ENCODE measurements at regions not wholly inside any gene's neighbourhood (a gene's known extent, or its start where the extent isn't known, plus 50 kb on each side); places are given as distances from the start of the nearest gene placed in this dataset.

- DNase-seq (ENCODE audit: low spot score), result no peak
These were observed 259.4 kb upstream of the CD180 start for GRCh38 chr5:67455970-67456369.

- DNase-seq (ENCODE audit: low spot score), result no peak
These were observed 258.5 kb upstream of the CD180 start for GRCh38 chr5:67454957-67455561.

GRCh38 chr5:67453111-67453905 is 256.7 kb upstream of the CD180 start:
- DNase-seq (ENCODE audit: low spot score), result no peak

- DNase-seq (ENCODE audit: low spot score), result no peak
These were observed 255.2 kb upstream of the CD180 start for GRCh38 chr5:67451640-67452279.

- DNase-seq (ENCODE audit: low spot score), result no peak
These were observed 251.1 kb upstream of the CD180 start for GRCh38 chr5:67447732-67448131.

GRCh38 chr5:67437905-67438845 is 241.6 kb upstream of the CD180 start:
- DNase-seq (ENCODE audit: low spot score), result no peak

- no peak for DNase-seq (ENCODE audit: low spot score)
These were observed 238.4 kb upstream of the CD180 start for GRCh38 chr5:67435032-67435431.

- no peak for DNase-seq (ENCODE audit: low spot score)
These were observed 237.9 kb upstream of the CD180 start for GRCh38 chr5:67434466-67434865.

- DNase-seq (ENCODE audit: low spot score), result no peak
These were observed 236.0 kb upstream of the CD180 start for GRCh38 chr5:67432606-67433005.

- DNase-seq (ENCODE audit: low spot score), result no peak
These were observed 234.6 kb upstream of the CD180 start for GRCh38 chr5:67431191-67431590.

GRCh38 chr5:67427850-67428298 is 231.3 kb upstream of the CD180 start:
- no peak for DNase-seq (ENCODE audit: low spot score)

GRCh38 chr5:67426961-67427849 is 230.6 kb upstream of the CD180 start:
- no peak for DNase-seq (ENCODE audit: low spot score)

- no peak for DNase-seq (ENCODE audit: low spot score)
These were observed 228.9 kb upstream of the CD180 start for GRCh38 chr5:67425514-67425913.

- no peak for DNase-seq (ENCODE audit: low spot score)
These were observed 221.2 kb upstream of the CD180 start for GRCh38 chr5:67417839-67418238.

GRCh38 chr5:67416986-67417385 is 220.4 kb upstream of the CD180 start:
- DNase-seq (ENCODE audit: low spot score), result no peak

- DNase-seq (ENCODE audit: low spot score), result peak; percentile 31
These were observed 219.7 kb upstream of the CD180 start for GRCh38 chr5:67416133-67416937.

- DNase-seq (ENCODE audit: low spot score), result no peak
These were observed 218.1 kb upstream of the CD180 start for GRCh38 chr5:67414712-67415111.

- DNase-seq (ENCODE audit: low spot score), result no peak
These were observed 217.1 kb upstream of the CD180 start for GRCh38 chr5:67413721-67414120.

GRCh38 chr5:67409126-67409777 is 212.7 kb upstream of the CD180 start:
- DNase-seq (ENCODE audit: low spot score), result no peak

GRCh38 chr5:67407979-67408378 is 211.4 kb upstream of the CD180 start:
- DNase-seq (ENCODE audit: low spot score), result no peak
